CD4-positive, alpha-beta T cell treated with Interleukin-1 beta for 1 hour (primary cell): ENCODE measurements at regions not wholly inside any gene's neighbourhood (a gene's known extent, or its start where the extent isn't known, plus 50 kb on each side); places are given as distances from the start of the nearest gene placed in this dataset.
"Not testable (repeated sequence)": the region's sequence is repeated elsewhere in the genome, so short reads cannot be mapped to it uniquely, and the experiment has no call there.

Experiments used
- DNase-seq, 2 donors: peaks; one replicate each; pipeline ENCODE4 v3.0.0-alpha.2; 2020 to 2022

GRCh38 chr5:71822065-71822464 lies 103.0 kb downstream of the CARTPT start:
- not testable (repeated sequence) for DNase-seq

- DNase-seq, result no peak
Observed at GRCh38 chr5:71825992-71826391, 106.9 kb downstream of the CARTPT start.

GRCh38 chr5:71828291-71829040 lies 109.4 kb downstream of the CARTPT start:
- DNase-seq, result no peak

- no peak for DNase-seq
Observed at GRCh38 chr5:71829206-71829605, 110.1 kb downstream of the CARTPT start.

- no peak for DNase-seq
Observed at GRCh38 chr5:71830681-71831539, 111.8 kb downstream of the CARTPT start.

- DNase-seq, result no peak
Observed at GRCh38 chr5:71832812-71833715, 114.0 kb downstream of the CARTPT start.

DNA sequence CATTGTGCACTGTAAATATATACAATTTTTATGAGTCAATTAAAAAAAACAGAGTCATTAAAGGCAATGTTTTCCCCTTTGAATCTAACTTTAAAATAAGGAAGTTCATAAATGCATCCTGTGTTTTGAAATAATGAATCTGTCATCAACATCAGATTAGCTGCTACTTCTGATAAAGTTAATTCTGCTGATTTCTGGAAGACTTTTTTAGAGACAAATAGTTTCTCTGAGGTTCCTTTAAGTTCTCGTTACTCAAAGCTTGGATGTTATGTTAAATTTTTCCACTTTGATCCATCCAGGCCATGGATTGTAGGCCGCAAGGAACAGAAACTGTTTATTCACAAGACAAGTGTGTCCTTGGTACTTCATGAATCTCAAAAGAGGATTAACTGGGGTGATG lies 115.5 kb downstream of the CARTPT start:
- no peak for DNase-seq

- no peak for DNase-seq
Observed at GRCh38 chr5:71836084-71836483, 117.0 kb downstream of the CARTPT start.

DNA sequence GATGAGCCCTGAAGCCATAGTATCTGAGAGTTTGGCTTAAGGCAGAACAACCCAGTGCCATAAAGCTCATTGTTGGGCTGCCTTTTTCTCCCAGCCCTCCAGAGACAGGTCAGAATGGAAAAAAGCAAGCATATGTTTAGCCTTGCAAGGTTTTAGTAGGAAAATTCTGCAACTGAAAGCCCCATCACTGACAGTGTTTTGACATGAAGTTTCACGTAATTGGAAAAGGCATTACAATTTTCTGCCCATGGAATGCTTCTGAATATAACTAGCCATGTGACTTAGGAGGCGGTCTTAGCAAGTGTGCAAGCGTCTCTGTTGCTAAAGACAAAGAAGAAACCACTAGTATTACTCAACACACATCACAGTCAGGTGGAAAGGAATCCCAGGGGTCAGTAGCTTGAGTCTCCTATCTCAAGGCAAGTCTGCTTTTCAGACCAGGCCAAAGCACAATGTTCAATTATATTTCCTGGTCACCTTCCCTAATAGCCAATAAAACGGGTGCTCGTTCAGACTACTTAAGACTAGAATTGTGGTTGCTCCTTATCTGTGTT lies 117.6 kb downstream of the CARTPT start:
- no peak for DNase-seq

GRCh38 chr5:71838286-71838685 lies 119.2 kb downstream of the CARTPT start:
- no peak for DNase-seq

GRCh38 chr5:71839096-71839884 lies 120.2 kb downstream of the CARTPT start:
- no peak for DNase-seq

- DNase-seq, result no peak
Observed at GRCh38 chr5:71841107-71841506, 122.0 kb downstream of the CARTPT start.

- DNase-seq, result no peak
Observed at GRCh38 chr5:71843111-71843510, 124.0 kb downstream of the CARTPT start.

GRCh38 chr5:71844862-71845261 lies 125.8 kb downstream of the CARTPT start:
- DNase-seq, result no peak

- no peak for DNase-seq
Observed at GRCh38 chr5:71859515-71859914, 140.4 kb downstream of the CARTPT start.

- no peak for DNase-seq
Observed at GRCh38 chr5:71860048-71860447, 141.0 kb downstream of the CARTPT start.

- no peak for DNase-seq
Observed at GRCh38 chr5:71861682-71862081, 142.6 kb downstream of the CARTPT start.

DNA sequence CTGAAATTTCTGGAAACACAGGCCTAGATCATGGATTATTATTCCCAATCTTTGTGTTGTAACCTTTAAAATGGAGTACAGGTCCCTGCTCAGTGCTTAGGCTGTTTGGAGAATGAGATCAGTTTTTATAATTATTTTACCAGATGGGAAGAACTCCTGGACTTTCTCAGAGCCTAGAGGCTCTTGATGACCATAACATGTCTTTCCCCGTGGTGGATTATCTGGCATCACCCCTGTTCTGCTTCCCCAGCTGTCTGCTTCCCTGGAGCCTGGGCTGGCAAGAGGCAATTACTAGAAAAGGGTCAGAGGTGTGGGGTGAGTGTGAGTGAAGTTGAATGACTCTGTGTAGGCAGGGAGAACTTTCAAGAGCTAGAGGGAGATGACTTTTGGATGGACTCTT lies 143.0 kb downstream of the CARTPT start:
- DNase-seq, result no peak

- DNase-seq, result no peak
Observed at GRCh38 chr5:71862507-71863060, 143.5 kb downstream of the CARTPT start.

DNA sequence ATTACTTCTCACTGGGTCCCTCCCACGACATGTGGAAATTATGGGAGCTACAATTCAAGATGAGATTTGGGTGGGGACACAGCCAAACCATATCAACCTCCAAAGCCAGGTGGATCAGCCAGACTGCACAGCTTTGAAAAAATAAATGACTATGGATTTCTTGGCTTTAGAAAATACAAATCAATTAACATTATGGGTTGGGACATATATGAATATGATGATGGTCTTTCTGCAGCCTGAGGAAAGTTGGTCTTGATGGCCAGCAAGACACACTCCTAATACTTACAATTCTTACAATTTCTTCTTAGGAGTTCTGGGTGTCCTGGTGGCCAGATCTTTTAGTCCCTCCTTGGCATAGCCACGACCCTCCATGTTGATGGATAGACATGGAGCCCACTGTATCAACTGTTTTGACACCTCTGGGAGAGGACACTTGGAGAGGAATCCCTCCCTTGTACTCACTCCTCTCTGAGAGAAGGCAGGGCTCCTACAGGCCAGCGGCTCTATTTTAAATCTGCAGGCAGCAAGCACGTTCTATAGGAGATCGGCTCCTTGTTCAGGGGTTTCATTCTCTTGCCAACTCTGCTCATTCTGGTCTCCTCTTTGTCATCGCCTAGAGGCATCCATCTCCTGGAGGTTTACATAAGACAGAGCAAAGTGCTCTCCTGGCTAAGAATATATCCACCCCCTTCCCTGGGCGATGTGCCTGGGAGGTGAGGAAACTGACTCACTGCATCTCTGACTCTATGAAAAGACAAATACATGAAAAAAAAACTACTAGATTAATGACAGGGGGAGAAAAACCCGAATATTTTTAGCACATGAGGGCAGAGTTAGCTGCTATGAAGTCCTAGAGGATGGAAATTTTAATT lies 145.9 kb downstream of the CARTPT start:
- DNase-seq, result no peak
